GM18858 (cell line): ENCODE measurements at regions not wholly inside any gene's neighbourhood (a gene's known extent, or its start where the extent isn't known, plus 50 kb on each side); places are given as distances from the start of the nearest gene placed in this dataset.
"Not testable (repeated sequence)": the region's sequence is repeated elsewhere in the genome, so short reads cannot be mapped to it uniquely, and the experiment has no call there.

Experiments
- ATAC-seq: cut with Tn5 transposase; IDR thresholded peaks from one replicate; pipeline ENCODE4 v1.9.1; 2021; ENCODE audit not compliant: unreplicated experiment

DNA sequence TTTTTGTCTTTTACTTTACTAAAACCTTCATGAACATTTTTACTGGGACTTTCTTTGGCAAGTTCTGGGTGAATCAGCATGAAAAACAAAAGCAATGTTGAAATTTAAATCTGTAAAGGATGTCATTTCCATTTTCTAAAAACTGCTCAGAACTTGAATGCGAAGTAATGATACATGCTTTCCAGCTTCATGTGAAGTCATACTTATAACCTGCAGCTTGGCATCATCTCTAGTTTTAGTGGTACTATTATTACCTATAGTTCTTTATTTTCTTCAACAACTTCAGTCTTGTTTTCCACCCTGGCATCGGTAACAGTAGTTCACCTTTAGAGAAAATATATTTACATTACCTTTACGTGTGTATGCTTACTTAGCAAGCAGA is 421.4 kb upstream of the DIPK2B start:
- no peak for ATAC-seq

DNA sequence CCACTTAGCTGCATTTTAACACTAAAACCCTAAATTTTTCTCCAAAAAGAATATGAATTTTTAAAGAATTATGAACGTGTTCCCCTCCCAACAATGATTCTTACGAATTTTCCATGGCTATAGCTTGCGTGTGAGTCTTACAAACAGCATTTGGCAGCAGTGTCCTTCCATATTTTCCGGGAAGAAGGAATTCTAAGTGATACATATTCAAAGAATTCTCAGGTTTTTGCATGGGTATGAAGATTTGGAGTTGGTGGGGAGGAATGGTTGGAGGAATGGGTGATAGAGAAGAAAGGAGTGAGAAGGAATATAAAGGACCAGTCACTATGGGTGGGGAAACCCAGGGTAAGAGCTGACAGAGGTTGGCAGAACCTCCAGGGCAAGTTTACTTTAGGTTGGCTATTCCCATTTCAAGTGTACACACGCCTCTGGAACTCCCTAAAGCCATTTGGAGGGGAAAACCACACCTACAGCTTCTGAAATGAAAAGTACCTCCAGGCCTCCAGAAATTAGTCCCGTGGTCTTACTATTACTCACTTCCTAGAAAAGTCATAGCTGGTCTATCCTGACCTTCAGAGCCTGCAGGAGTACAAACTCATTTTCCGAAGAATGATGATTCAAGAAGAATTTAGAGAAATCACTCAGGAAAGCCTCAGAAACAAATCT is 420.8 kb upstream of the DIPK2B start:
- no peak for ATAC-seq

- no peak for ATAC-seq
These were observed 418.6 kb upstream of the DIPK2B start for GRCh38 chrX:45619290-45619689.

- ATAC-seq = not testable (repeated sequence)
These were observed 414.9 kb upstream of the DIPK2B start for GRCh38 chrX:45615591-45615990.

DNA sequence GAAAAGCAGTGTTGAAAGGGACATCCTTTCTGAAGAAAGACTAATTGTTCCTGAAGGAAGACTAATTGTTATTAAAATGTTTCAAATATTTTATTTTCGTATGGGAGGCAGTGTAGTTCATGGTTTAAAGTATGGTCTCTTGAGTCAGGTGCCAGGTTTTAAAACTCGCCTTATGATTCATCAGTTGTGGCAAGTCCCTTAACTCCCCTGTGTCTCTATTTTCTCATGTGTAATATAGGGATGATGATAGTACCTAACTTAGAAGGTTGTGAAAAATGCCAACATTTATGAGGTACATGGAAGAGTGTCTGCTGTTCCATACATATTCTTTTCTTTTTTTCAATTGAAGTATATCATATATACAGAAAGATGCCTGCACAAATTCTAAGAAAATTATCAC is 414.2 kb upstream of the DIPK2B start:
- ATAC-seq = no peak

- ATAC-seq = no peak
These were observed 401.5 kb upstream of the DIPK2B start for GRCh38 chrX:45602151-45602550.

DNA sequence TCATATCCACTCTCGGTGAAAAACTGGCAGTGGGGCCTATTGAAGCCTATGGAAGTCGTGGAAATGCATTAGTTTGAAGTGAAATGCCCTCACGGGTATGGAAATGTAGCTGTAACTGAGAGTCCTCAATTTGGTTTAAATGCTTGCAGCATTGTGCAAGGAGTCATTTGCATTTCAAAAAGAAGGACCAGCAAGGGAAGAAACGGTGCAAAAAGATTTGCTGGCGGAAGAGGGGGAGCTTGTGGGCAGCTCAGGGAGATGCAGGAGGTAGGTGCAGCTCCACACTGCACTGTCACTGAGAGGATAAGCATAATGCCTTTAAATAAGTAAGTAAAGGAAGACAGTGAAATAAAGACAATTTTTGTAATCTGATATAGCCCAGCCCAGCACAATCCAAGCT is 400.4 kb upstream of the DIPK2B start:
- no peak for ATAC-seq

GRCh38 chrX:45598861-45599260 is 398.2 kb upstream of the DIPK2B start:
- no peak for ATAC-seq

DNA sequence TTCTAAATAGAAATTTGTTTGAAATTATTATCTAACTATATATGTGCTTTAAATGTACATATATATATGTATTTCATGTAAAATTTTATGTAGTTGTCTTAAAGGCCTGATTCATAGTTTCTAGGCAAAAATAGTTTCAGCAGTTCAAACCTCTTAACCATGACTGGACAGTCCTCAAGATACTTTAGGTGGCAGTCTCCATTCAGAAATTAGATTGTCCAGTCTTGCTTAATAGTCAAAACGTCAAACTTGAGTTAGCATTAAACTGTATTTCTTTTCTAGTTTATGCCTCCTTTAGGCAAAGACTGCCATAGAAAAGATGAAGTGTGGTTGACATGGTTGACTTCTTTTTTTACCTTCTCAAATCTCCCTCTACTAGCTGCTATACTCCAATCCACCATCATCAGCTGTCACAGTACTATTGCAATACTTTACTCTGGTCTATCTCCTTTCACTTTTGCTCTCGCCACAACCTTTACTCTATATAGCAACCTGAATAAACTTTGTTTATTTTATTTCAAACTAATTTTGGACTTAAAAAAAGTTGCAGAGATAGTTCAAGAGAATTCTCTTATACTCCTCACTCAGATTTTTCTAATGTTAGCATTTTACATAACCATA is 395.6 kb upstream of the DIPK2B start:
- no peak for ATAC-seq

DNA sequence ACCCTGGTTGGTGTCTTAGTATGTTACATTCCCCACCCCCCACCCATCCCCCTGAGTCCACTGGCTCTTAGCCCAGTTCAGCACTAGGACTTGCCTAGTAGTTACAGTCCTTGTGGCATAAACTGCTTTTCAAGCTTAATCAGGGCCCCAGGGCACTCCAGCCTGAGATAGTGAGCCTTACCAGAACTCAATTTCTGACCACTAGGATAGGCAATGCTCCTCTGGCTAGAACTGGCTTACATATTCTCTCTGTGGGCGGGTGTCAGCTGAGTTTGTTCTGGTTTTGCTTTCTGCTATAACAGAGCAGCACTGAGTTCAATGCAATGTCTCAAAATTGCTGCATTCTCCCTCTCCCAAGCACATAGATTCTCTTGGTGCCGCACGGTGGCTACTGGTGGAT is 391.4 kb upstream of the DIPK2B start:
- no peak for ATAC-seq

DNA sequence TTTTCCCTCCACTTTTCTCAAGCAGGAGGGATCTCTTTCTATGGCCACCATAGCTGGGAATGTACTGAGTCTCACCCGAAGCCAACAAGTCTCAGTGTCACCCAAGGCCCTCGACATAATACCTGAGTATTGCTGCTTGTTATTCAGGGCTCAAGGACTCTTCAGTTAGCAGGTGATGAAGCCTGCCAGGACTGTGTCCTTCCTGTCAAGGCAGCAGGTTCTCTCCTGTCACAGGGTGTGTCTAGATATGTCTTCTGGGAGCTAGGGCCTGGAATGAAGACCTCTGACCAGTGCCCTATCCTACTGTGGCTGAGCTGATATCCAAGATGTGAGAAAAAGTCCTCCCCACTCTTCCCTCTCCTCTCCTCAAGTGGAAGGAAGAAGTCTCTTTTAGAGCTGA is 391.0 kb upstream of the DIPK2B start:
- no peak for ATAC-seq

DNA sequence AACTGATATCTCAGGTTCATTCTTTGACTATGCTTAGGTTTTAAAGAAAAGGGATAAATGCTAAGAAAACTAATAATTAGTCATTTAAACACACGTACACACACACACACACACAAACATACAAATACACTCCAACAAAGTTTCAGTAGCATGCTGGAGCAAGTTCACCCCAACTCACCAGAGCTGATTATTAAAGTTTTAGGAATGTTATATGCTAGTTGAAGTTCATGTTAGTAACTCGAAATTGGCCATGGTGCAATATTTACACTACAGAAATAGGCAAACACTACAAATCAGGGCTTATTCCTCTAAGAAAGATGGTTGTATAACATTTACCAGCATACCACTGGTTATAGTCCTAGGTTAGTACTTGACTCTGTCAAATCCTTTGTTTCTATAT is 384.0 kb upstream of the DIPK2B start:
- no peak for ATAC-seq

DNA sequence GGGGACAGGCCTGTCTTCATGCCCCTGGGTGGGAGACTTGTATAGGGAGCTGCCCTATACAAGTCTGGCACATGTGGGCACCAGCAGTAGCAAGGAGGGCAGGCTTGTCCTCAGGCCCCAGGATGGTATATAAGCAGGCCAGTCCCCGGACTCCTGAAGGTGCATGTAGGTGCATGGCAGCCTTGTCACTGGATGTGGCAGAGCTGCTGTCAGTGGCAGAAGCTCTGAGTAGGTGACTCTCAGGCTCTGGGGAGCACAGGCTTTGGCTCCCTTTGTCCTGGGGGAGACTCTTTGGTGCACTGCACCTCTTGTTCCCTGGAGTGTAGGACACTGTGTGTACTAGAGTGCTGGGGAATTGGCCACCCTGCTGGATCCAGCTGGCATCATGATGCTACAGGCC is 376.7 kb upstream of the DIPK2B start:
- no peak for ATAC-seq

DNA sequence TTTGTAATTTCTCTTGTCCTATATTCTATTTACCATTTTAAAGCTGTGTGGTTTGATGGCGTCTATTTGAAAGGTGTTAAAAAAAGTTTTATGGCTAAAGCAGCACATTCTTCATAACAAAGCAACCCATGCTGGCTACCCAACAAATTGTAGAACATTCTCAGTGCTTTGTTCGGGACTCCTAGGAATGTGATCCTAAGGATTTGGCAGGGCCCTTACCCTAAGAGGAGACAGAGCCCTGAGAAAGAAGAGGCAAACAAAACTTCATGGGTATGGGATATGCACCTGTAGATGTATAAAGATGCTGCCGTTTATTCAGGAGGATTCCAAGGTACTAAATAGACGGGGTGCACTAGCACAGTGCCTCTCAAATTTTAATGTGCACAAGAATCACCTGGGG is 370.8 kb upstream of the DIPK2B start:
- ATAC-seq = no peak

DNA sequence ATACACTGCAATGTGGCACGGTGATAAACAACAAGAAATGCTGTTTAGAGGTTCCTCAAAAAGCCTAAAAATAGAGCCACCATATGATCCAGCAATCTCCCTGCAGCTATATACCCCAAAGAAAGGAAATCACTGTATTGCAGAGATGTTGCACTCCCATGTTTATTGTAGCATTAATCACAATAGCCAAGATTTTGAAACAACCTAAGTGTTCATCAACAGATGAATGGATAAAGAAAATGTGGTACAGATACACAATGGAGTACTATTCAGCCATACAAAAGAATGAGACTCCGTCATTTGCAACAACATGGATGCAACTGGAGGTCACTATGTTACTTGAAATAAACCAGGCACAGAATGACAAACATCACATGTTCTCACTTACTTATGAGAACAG is 365.8 kb upstream of the DIPK2B start:
- ATAC-seq = no peak

- ATAC-seq = no peak
These were observed 356.7 kb upstream of the DIPK2B start for GRCh38 chrX:45557387-45557786.

DNA sequence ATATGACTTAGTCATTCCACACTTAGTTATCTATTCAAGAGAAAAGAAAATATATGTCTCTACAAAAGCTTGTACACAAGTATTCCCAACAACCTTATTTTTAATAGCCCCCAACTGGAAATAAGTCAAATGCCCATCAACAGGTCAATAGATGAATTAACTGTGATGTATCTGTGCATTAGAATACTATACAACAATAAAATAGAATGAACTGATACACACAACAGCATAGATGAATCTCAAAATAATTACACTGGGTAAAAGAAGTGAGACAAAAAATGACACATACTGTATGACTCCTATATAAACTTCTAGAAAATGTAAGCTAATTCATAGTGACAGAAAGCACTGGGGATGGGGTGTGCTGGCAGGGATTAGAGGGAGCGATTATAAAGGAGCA is 354.1 kb upstream of the DIPK2B start:
- ATAC-seq = no peak

DNA sequence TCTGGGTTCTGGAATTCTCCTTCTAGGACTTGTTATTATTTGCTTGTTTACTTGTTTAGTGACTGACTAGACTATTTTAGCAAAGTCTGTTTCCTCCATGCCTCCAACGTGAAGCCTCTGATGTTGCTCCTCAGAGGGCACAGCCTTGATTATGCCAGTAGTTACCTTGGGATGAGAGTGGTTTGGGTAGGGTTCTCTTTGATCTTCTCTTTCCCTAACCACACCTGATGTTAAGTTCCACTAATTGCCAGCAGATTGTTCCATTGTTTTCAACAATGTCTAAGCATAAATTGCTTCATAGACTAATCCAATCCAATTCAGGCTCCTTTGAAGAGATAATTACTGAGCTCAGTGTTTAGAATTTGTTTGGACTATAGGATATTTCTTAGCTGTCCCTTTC is 352.7 kb upstream of the DIPK2B start:
- ATAC-seq = no peak

DNA sequence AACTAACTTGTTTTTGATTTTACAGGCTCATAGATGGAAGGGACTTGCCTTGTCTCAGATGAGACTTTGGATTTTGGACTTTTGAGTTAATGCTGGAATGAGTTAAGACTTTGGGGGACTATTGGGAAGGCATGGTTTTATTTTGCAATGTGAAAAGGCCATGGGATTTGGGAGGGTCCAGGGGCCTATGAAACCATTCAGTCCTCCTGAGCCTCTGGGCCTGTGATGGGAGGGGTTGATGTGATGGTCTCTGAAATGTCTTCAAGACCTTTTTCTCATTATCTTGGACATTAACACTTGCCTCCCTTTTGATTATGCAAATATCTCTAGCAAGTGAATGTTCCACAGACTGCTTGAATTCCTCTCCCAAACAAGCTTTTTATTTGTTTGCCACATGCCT is 346.0 kb upstream of the DIPK2B start:
- not testable (repeated sequence) for ATAC-seq

GRCh38 chrX:45540181-45540580 is 339.5 kb upstream of the DIPK2B start:
- no peak for ATAC-seq

DNA sequence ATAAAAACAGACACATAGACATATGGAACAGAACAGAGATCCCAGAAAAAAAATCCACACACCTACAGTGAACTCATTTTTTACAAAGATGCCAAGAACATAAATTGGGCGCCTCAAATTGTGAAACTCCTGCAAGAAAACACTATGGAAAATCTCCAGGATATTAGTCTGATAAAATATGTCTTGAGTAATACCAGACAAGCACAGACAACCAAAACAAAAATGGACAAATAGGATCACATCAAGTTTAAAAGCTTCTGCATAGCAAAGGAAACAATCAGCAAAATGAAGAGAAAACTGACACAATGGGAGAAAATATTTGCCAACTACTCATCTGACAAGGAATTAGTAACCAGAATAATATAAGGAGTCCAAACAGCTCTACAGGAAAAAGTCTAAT is 337.3 kb upstream of the DIPK2B start:
- no peak for ATAC-seq

GRCh38 chrX:45527834-45528233 is 327.2 kb upstream of the DIPK2B start:
- ATAC-seq = no peak

DNA sequence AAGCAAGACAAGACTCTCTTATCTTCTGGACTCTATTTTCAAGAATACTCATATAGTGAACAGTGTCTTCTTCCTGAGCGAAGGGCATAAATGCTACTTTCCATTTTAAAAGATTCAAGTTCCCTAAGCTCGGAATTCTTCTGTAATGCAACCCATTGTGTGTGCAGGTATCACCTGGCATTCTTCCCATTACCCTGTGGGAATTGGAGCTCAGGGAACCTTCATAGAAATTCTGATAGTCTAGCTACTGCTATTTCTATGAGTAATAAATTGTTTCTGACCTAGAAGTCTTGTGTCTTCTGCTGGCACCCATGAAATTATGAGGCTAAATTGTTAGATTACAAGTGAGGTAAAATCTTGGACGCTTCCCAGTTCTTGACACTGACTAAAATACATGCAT is 324.1 kb upstream of the DIPK2B start:
- ATAC-seq = no peak
